ENCODE measurements at regions not wholly inside any gene's neighbourhood (a gene's known extent, or its start where the extent isn't known, plus 50 kb on each side); places are given as distances from the start of the nearest gene placed in this dataset.

DNA sequence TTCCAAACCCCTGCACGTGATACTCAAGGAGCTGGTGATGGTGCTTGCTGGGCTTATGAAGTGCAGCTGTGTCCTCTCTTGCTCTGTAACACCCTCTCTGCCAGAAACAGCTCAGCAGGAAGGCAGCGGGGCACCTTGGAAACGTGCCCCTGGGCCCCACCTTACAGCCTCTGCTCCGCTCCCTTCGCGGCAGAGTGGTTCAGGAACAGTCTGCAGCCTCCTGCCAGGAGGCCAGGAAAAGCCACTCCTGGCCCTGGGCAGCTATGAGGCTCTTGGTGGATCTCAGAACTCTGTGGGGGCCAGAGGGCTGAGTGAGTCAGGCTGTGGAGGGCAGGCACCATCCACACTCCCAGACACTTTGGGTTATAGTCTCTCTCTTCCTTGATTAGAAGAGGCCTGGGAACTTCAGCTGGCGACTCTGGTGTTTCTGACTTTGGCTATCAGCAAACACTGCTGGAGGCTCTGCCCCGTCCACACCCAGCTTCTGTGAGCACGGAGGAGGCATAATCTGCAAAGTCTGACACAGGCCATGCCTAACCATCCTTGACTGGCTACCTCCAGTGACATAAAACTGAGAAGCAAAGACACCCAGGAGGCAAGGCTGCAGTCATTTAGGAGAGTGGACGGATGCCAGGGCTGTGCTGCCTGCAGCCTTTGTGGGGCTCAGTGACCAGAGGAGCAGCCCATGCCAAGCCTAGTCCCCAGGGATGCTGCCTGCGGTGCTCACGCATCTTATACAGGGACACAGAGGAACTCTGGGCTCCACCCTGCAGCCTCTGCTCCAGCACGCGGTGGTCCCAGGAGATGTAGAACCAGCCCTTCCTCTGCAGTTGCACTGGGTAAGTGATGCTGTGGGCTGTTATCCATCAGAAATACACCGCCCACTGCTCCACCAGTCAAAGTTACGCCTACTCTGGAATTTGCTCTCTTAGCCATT lies 65.3 kb downstream of the METRNL start:
- no peak for DNase-seq

DNA sequence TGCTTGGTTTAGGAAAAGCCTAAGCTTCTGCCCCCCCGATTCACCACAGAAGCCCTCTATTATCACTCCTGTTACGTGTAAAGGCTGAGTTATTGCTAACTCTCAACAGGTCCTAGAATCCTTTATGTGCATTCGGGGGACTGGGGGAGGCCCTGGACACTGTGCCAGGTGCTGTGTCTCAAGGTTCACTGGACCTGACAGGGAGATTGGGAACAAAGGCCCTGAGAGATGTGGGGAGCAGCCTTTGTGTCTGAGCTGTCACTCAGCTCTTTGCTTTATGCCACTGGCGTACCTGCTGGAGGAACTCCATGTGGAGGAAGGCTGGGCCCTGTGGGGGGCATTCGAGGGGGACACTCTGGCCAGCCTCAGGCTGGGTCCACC lies 65.9 kb downstream of the METRNL start:
- no peak for DNase-seq

DNA sequence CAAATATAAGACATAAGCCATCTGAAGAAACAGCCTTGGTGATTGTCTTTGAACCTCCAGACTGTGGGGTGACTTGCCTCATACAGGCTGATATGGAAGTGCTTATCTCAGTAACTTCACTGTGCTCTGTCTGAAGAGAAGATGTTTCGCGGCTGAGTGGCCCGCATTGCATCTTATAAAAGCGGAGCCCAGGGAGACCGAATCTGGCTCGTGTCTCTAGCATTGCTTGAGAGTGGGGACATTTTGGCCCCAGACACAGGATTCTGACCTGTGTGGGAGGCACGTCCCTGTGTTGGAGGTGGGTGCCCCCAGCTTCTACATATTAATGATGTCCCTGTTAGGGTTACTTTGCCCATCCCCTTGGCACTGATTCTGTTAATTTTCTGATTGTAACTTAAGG lies 66.4 kb downstream of the METRNL start:
- DNase-seq, result no peak

DNA sequence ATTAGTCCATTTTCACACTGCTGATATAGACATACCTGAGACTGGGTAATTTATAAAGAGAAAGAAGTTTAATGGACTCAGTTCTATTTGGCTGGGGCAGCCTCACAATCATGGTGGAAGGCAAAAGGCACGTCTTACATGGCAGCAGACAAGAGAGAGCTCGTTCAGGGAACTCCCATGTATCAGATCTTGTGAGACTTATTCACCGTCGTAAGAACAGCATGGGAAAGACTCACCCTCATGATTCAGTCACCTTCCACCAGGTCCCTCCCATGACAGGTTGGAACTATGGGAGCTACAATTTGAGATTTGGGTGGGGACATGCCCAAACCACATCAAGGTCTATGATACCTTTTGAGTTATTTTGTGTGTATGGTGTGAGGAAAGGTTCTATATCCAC lies 66.9 kb downstream of the METRNL start:
- DNase-seq, result no peak

DNA sequence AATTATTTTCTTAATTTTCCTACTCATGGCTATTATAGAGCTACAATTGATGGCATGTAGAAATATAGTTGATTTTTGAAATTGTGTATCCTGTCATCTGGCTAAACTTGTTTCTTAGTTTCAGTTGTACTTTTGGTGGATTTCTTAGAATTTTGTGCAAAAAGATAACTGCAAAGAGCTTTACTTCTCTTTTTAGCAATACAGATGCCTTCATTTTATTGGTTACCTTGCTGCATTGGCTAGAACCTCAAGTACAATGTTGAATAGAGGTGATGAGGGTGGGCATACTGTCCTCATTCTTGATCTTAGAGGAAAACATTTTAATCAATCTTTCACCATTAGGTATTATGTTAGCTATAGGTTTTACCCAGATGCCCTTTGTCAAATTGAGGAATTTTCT lies 67.9 kb downstream of the METRNL start:
- DNase-seq, result no peak

DNA sequence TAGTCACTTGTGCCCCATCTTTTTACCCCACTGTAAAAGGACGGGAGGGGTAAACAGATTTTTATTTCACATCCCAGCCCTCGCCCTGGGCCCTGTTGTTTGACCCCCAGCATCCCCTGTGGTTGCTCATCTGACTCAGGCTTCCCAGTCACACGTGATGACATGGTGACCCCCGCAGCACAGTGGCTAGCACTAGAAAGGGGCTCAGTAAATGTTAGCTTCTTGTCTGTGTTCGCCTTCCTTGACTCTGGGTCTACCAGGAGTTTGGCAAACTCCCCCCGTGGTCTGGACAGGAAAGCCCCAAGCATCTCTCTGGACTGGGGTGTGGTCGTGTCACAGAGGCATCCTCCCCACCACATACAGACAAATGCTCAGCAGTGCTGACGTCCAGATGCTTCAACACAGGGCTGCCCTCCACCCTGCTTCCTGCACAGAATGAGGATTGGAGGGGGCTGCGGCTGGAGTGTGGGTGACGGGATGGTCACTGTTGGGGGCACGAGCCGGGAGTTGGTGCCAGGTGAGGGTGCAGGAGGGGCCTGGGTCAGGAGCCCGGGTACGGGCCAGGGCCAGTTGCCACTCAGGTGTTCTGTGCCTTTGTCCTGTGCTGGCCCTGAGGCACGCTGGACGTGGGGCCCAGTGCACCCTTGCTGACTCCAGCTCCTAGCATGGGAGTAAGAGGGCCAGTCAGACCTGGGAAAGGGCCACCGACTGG lies 69.1 kb downstream of the METRNL start:
- DNase-seq, result no peak

DNA sequence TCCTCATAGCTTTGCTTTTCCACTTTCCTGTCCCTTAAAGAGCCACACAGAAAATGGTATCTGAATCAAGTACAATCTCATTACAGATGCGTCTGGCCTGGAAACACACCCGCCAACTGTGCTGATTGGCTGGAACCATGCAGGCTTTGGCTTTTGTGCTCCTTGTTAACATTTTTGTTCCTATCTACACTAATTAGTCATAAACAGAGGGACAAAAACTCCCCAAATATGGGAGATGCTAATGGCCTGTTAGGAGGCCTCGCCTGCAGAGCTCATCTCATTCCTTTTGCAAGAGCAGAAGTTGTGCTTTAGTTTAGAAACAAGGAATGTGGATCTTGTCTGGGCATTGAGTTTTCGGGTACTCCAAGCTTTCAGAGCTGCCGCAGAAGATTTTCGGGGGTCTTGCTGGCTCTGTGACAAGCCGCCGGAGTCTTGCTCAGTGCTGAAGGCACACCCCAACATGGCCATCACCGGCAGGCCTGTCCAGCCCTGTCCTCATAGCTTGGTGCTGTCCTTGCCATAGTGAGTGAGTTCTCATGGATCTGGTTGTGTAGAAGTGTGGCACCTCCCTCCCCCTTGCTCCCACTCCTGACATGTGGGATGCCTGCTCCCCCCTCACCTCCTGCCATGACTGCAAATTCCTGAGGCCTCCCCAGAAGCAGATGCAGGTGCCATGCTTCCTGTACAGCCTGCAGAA lies 69.8 kb downstream of the METRNL start:
- DNase-seq, result no peak

DNA sequence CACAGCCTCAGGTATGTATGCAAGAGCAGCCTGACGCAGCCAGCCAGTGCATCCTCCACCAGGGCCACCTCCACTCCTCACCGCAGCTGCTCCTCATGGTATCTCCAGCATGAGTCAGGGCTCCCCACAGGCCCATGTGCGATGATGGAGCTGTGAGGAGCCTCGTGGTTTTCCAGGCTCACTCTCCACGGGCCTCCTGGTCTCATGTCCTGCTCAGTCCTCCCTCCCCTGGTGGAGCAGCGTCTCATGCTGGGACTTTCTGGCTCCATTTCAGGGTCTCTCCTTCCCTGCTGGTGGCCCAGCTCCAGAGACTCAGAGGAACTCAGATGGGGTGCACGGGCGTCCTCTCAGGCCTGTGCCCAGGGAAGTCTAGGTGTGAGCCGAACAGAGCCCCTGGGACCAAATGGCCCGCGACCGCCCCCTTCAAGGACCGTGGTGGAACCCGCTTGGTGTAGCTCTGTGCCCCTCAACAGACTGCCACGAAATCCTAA lies 70.4 kb downstream of the METRNL start:
- no peak for DNase-seq

DNA sequence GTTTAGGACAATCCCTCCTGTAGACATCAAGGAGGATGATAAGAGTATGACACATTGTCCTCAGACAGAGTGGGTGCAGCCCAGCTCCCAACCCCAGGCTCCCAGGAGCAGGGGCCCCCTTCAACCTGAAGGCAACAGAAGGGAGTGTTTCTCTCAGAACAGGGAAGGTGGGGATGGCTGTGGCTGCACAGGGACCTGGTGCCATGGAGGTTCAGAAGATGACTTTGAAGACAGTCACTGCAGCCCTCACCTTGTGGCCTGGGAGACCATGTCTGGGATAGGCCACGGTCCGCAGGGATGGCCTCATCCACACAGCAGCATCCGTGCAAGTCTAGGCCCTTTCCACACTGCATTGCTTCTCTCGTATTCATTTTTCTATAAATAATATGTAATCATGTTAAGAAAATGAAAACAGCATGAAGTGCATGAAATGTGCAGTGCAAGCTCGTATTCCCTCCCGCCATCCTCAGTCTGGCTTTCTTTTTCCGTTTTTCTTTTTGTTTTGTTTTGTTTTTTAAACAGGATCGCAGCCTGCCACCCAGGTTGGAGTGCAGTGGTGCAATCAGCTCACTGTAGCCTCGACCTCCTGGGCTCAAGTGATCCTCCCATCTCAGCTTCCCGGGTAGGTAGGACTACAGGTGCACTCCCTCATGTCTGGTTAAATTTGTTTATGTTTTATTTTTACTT lies 71.1 kb downstream of the METRNL start:
- DNase-seq, result no peak

DNA sequence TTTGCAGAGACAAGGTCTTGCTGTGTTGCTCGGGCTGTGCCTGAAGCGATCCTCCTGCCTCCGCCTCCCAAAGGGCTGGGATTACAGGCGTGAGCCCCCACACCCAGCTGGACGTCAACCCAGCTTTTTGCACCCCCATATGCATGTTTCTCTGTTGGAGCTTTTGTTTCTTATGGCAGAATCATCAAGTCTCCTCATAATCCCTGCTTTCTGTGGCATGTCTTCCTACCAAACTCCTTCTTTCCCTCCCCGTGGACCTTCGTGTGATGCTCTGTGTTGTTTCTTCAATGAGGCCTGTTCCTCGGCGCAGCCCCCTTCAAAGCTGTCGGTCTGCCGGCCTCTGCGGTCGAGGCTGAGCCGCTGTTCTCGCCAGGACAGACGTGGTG lies 71.6 kb downstream of the METRNL start:
- no peak for DNase-seq

DNA sequence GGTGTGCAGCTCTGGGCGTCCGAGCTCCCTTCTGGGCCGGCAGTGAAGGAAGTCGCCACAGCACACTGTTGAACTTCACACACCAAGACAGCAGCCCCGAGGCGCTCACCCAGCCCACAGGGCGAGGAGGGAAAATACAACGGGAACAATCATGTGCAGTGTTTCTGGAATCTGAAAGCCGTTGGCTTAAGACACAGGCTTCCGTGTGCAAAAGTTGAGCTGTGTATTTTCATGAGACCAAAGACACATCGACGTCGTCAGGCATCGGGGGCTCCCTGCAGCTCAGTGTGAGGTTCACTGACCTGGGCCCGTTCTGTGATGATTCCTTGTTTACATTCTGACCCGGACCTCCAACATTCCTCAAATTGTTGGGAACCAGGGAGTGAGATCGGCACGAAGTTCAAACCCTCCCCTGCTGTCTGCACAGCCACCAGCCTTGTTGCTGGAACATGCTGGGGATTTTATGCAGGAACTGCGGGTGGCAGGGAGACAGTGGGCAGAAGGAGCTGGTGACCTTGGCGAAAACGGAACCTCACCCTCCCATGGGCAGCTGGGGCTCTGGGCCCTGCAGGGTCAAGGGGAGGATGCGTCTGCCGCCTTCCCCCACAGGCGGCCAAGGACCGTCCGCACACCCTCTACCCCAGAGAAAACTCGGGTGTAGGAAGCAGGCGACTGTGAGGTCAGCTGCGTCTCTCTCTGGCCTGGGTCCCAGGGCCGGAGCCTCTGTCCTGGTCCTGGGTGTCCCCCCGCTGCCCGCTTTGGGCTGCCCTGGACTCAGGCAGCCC lies 72.2 kb downstream of the METRNL start:
- DNase-seq, result no peak

DNA sequence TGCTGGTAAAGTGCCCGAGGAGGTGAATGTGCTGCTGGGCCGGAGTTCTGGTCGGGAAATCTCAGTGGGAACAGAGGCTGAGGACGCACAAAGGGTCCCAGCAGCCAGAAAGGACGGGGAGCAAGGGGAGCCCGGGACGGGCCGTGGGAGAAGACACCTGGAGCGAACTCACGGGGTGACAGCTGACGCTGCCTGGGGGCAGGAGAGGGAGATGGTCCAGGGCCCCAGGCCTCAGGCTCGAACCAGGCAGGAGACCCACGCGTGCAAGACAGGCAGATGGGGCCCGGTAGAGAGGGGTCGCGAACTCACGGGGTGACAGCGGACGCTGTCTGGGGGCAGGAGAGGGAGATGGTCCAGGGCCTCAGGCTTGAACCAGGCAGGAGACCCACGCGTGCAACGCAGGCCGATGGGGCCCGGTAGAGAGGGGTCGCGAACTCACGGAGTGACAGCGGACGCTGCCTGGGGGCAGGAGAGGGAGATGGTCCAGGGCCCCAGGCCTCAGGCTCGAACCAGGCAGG lies 72.9 kb downstream of the METRNL start:
- DNase-seq, result no peak

DNA sequence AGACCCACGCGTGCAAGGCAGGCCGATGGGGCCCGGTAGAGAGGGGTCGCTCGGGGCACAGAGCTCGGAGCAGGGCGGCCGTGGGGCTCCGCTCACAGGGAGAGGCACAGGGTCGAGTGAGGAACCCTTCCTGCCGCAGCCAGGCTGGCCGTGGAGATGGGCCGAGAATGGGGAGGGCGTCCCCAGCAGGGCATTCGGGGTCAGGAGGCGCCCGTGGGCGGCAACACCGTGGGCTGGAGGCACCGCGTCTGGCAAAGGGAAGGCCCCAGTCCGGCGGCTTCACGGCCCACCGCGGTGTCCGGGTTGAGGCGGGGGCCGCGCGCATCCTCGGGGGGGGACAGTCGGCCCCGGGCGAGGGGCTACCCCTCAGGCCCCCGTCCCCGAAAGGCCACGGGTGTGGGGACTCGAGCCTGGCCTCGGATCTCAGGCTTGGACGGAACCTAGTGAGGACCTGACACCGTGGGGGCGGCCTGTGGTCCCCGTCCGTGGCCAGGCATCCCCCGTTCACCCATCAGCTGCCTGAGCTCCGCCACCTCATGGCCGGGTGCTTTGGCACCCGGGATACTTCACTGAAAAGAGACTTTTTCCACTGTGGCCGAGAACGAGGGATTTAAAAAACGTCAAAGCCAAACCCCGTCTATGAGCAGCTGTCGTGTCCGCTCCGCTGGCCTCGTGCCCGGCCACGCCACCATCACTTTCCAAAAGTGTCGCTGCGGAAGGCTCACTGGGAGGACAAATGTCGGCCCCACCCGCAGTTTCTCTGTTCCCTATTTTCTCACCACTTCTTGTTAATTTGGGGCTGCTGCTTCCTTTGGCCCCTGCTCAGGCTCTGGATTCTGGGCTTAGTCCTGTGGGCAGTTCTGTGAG lies 73.6 kb downstream of the METRNL start:
- DNase-seq, result no peak

DNA sequence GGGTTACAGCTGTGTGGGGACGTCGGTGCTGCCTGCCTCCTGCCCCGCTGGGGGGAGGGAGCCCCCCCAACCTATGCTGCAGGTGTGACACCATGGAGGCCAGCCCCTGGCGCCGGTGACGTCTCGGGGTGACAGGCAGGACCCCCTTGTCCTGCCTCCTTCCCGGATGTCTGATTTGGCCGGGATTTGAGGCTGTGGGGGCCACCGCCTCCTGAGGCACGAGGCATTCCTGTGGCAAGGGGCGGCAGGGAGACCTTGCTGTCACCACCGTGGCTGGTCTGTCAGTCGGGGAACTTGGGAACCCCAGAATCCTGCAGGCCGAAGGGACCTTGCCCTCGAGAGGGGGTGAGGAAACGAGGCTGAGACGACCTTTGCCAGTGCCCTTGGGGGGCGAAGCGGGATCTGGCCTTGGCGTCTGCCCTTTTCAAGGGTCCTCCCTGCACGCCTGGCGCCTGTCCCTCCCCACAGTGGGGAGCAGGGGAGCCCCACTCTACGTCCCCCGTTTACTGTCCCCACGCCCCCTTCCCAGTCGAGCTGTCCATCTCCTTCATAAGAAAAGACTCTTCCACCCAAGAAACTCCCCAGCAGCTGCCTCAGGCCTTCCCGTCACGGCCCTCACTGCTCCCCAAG lies 74.4 kb downstream of the METRNL start:
- DNase-seq, result no peak

DNA sequence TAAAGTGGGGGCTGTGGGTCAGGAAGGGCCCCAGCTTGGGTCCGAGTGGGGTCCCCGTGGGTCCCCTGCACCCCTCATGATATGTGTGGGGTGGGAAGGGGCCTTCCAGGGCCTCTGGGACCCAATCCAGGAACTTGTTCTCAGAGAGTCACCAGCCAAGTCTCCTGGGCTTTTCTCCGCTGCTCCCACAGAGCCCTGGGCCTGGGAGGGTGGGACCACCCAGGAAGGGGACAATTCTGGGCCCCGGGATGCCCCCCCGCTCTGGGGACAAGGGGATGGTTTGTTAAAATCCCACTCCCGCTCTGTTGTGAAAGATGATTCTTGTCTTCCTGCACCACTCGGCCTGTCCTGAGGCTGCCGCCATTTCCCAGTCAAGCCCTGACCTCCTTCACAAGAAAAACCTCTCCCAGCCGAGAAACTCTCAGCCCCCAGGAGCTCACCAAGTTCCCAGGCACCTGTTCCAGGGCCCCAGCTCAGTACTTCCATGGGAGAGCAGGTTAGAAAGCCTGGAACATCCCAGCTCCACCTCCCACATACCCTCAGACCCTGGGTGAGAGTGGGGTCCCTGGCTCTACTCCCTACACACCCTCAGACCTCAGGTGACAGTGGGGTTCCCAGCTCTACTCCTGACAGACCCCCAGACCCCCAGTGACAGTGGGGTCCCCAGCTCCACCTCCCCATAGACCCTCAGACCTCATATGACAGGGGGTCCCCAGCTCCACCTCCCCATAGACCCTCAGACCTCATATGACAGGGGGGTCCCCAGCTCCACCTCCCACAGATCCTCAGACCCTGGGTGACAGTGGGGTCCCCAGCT lies 75.1 kb downstream of the METRNL start:
- DNase-seq, result no peak

DNA sequence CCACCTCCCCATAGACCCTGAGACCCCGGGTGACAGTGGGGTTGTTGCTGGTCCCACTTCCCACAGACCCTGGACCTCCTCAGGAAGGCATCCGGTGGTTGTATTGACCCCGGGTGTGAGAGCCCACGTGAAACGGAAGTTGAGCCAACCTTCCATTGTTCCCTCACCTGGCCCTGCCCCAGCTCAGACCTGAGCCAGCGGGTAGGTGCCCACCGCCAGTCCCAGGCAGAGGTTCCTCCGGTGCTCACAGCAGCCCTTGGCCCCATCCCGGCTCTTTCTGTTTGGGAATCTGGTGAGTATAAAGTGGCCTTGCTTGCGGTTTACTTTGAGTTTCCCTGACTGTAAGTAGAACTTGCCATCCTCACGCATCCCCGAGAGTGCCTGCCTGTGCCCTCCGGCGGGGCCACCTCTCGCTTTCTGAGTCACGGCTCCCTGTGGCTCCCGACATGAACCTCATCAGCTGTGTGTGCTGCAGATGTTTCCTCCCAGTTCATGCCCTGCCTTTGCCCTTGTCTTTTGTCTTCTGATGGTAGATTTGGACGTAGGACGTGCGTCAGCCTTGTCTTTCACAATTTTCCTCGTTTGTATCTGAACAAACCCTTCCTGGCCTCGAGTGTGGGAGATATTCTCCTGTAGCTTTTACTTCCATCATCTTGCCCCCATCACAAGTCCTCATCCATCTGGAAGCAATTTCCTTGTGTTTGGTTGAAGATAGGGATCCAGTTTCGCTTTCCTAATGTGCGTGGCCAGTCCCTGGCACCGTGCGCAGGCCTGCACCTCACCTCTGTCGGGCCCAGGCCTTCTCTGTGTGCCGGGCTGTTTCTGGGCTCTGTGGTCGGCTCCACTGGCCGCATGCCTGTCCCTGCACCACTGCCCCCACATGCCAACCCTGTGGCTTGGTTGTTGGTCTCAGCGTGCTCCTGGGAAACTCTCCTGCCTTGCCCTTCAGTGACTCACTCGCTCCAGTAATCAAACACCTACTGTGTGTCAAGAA lies 76.0 kb downstream of the METRNL start:
- no peak for DNase-seq

DNA sequence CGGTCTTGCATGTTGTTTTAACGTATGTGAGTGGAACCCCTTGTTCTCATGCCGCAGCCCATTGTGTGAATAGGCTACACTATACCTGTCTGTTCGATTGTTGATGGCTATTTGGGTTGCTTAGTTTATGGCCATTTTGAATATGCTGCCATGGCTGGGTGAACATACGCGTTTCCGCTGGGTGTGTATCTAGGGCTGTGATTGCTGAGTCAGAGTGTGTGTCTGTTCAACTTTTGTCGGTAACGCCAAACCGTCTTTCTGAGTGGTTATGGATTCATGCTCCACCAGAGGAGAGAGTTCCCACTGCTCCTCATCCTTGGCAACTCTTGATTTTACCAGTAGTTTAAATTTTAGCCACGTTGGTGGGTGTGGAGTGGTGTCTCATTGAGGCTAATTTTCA lies 77.0 kb downstream of the METRNL start:
- no peak for DNase-seq

Data from hippocampal formation (tissue), 2 donors.